ENCODE measurements at regions not wholly inside any gene's neighbourhood (a gene's known extent, or its start where the extent isn't known, plus 50 kb on each side); places are given as distances from the start of the nearest gene placed in this dataset.

GRCh38 chr2:111638274-111638877 lies 245.6 kb downstream of the ANAPC1 start:
- no peak for DNase-seq

DNA sequence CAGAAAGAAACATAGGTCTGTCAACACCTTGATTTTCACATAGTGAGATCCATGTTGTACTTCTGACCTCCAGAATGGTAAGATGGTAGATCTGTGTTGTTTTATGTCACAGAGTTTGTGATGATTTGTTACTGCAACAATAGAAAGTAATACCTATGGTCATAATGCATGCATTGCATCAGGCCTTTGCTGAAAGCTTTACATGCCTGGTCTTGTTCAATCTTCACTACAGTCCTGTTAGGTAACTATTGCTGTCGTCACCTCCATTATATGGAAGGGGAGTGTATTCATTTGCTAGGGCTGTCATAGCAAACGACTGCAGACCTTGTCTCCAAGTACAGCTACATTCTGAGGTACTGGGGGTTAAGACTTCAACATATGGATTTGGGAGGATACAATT lies 243.5 kb downstream of the ANAPC1 start:
- no peak for DNase-seq

- DNase-seq: no peak
These were observed 241.2 kb downstream of the ANAPC1 start for GRCh38 chr2:111642586-111643327.

DNA sequence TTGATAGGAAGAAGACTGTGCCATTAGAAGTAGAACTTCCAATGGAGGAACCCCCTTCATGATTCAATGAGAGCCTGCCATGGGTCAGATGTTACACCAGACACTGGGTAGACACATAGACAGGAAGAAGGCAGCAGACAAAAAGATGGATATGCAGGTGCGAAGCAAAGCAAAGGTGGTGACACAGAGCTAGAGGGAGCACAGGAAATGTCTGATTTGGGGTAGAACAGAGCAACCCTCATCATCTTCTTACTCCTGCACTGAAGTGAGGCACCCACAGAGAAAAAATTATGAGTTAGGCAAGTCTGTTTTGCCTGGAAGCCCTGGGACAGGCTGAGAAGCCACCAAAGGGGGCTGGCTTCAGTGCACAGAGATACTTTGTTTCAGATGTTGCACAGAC lies 240.2 kb downstream of the ANAPC1 start:
- DNase-seq: no peak

GRCh38 chr2:111647359-111647758 lies 236.6 kb downstream of the ANAPC1 start:
- DNase-seq: no peak

- no peak for DNase-seq
These were observed 232.0 kb downstream of the ANAPC1 start for GRCh38 chr2:111652038-111652437.

GRCh38 chr2:111652681-111653080 lies 231.3 kb downstream of the ANAPC1 start:
- no peak for DNase-seq

DNA sequence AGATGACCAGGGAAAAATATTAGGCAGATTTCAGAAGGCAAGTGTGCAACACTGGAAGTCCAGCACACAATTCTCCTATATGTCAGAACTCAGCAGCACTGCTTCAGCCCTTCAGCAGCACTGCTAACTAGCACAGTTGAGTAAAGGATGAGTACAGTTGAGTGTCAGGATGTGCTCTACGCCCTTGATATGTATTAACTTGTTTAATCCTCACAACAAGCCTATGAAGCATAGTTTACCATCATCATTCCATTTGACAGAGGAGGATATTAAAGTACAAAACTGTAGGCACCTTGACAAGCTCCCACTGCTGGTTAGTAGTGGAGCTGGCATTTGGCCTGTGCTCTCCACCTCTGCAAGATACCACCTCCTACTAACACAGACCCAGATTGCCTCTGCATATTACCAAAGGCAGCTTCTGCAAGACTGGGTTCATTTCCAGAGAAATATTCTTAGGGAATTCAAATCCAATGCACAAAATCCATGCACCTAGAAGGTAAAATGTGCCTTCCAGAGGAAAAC lies 230.8 kb downstream of the ANAPC1 start:
- DNase-seq: no peak

- DNase-seq: no peak
These were observed 230.1 kb downstream of the ANAPC1 start for GRCh38 chr2:111653913-111654312.

DNA sequence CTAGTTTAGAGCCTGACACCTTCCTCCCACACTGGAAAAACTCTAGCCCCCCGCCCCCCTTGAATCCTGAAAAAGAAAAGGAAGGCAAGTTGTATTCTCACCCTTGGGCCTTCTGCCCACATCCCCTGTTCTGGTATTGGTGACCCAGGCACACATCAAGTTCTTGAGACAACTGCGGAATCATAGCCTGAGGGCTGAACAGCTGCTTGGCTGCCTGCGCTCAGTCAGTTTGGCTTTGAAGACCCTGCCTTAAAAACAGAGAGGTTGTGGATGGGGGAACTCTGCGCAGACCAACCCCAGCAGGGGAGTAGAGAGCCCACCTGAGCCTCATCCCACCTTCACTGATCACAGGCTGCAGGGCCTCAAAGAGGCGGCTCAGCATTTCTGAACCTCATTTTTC lies 229.2 kb downstream of the ANAPC1 start:
- DNase-seq: no peak

DNA sequence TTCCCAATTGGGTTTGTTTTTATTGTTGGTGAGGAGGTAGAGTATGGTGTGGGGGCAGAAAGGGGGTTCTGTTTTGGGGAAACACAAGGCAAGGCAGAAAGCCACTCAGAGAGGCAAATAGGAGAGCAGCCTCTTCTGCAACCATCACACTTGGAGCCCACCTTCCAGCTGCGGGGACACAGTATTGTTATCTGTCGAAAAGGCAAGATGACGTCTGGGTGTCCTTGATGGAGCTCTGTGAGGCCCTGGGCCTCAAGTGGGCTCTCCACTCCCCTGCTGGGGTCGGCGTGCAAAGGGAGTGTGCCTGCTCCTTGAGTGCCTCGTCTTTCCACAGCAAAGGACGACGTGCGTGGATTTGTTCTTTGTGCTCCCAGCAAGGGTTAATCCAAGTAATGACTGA lies 227.6 kb downstream of the ANAPC1 start:
- DNase-seq: no peak

- DNase-seq: no peak
These were observed 227.1 kb downstream of the ANAPC1 start for GRCh38 chr2:111656894-111657293.

DNA sequence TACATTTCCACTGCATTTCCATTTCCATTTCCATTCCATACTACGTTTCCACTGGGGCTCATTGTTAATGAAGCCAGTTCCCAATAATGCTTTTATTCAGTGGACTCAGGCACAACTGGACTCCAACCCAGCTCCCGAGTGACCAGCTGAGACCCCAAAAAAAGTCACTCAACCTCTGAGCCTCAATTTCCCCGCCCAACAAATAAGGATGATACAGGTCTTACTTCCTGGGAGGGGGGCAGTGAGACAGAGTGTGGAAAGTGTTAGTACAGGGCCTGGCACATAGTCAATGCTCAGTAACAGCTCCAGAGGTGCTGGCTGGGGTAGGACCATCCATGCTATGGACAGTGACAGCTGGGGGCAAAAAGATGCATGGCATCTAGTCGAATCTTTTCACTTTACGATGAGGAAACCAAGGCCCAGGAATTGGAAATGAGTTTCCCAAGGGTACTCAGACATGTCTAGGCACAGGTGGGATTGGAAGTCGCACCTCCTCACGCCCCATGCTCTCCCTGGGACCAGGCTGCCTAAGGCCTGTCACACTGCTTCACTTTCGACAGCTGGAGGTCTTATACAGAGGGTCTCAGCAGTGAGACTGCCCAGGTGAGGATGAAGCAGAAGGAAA lies 226.5 kb downstream of the ANAPC1 start:
- no peak for DNase-seq

GRCh38 chr2:111659361-111660333 lies 224.3 kb downstream of the ANAPC1 start:
- DNase-seq: peak; percentile 55 to 59

DNA sequence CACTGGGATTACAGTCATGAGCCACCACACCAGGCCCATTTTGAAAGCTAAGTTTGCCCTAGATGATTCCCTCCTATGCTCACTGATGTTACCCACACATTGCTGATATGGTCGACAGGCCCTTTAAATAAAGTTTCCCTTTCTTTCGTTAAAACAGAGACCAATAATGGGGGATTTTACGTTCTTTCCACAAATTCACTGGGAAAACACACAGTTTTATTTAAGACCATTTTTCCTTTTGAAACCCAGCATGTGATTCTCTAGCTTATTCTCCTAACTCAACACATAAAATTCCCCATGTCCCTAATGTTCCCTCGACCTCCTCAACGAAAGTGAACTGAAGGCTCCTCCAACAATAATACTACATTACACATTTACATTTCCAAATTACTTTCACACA lies 223.2 kb downstream of the ANAPC1 start:
- DNase-seq: no peak

DNA sequence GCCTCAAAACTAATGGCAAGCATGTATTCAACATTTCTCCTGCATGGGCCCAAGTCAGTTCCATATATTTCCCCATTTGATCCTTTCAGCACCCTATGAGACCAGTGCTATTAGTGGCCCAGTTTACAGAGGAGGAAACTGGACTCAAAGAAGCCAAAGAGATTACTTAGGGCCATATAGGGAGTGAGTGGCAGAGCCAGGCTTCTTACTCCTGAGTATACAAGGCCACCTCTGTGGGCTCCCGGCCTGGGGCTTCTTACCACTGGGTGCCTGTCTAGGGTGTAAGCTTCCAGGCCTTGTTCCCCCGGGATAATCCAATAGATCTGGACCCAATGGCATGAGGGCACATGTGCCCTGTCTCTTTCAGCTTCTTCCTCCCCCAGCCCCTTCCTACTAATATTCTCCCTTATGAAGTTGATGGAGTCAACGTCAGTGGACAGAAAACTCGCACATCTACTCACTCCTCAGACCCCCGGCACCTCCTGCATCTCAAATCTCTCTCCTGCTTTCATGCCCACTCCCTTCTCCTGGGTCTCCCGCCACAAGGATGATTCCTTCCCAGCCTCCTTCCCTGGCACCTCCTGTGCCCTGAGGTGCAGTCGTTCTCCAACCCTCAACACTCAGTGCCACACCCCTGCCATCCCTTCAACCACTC lies 222.6 kb downstream of the ANAPC1 start:
- DNase-seq: no peak

GRCh38 chr2:111662039-111662770 lies 221.8 kb downstream of the ANAPC1 start:
- no peak for DNase-seq

DNA sequence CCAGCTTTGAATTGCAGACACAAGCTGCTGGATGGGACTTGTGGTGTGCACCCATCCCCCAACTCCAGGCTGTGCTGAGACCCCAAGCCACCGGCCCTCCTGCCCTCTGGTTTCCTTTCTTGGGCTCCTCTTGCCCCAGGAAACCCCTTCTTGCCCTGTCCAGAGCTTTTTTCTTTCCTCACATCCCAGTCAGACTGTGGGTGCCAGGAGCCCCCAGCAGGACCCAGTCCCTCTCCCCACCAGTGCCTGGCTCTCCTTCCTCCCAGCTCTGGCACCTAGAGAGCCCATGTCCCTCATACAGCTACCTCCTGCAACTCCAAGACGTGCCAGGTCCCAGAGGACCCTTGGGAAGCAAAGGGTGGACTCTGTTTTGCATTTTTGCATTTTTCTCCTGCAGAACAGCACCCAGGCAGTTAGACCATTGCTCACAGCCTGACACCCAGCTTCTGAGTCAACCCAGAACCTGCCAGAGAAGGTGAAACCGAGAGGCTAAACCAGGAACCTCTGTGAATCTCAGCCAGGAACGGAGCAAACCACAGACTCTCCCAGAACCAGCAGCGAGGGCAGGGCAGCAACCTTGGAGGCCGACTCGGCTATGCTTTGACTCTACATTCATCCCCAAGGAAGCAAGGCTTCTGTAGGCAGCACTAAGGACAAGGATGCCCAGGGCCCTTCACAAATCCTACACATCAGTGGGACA lies 221.1 kb downstream of the ANAPC1 start:
- DNase-seq: no peak

DNA sequence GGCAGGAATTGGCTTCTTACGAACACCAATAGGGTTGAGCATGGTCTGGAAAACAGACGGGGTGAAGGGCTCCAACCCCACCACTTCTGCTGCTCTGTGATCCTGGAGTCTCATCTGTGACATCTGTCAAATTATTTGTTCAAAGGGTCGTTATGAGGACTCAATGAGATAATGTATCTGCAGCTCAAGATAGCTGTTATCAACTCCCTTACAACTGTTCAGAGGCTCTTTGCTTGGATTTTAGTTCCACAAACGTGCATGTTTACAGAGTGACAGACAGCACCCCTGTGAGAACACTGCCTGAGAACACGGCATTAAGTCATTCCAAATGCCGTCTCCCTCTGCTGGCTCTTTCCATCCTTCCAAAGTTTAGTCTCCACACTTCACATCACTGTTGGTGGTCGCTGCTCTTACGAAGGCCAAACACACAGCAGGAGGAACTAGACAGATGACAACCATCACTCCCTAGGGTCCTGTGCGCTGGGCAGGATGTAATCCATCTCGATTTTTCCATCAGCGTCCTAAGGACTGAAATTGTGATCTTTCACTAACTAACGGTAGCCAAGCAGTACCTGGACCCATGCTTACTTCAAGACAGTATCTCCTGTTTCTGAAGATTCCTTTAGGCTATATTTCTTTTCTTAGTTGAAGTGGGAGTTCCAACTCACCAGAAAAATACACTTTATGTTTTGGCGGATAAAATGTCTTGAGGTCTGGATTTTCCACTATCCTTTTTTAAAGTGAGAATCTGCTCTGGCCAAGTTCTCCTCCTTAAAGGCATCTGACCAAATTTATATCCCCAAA lies 220.3 kb downstream of the ANAPC1 start:
- DNase-seq: no peak
